HG03469 (cell line): ENCODE measurements at regions not wholly inside any gene's neighbourhood (a gene's known extent, or its start where the extent isn't known, plus 50 kb on each side); places are given as distances from the start of the nearest gene placed in this dataset.
"Not testable (repeated sequence)": the region's sequence is repeated elsewhere in the genome, so short reads cannot be mapped to it uniquely, and the experiment has no call there.

Experiments used
- ATAC-seq: cut with Tn5 transposase; IDR thresholded peaks from one replicate; pipeline ENCODE4 v1.9.1; 2021; ENCODE audit warnings: mild to moderate bottlenecking, moderate library complexity, moderate number of reproducible peaks; ENCODE audit not compliant: unreplicated experiment

DNA sequence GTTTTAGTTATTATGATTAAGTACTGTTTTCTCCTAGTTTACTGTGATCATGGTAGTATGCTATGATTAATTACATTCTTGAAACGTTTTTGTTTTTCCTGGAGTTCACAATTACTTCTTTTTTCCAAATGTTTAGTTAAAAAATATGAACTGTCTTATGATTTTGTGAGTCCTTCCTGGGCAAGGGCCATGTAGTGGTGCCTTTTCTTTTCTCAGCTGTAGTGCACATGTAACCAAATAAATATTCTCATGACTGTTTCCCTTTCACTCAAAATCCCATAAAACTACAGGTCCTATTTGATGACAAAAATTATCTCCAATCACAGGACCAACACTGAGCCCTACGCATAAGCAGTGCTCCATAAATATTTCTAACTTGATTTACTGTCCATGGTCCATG lies 118.9 kb upstream of the EGR2 start:
- no peak for ATAC-seq

DNA sequence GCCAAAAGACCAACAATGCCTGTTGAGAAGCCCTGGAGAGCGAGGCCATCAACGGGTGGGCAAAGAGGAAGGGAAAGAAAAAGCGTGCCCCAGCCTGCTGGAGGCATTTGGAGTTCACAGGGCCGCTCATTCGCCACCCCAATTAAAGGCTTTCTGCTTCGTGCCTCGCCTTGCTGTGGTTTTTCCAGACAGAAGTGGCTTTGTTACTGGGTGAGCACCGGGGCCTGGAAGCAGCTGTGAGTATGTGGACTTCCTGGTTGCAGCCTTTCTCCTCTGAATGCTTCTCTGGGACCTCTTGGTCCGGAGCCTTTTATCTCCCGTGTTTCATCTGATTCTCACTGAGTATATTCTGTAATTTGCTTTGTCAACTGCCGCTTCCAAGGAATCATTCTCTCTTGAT lies 118.1 kb upstream of the EGR2 start:
- ATAC-seq, result no peak

DNA sequence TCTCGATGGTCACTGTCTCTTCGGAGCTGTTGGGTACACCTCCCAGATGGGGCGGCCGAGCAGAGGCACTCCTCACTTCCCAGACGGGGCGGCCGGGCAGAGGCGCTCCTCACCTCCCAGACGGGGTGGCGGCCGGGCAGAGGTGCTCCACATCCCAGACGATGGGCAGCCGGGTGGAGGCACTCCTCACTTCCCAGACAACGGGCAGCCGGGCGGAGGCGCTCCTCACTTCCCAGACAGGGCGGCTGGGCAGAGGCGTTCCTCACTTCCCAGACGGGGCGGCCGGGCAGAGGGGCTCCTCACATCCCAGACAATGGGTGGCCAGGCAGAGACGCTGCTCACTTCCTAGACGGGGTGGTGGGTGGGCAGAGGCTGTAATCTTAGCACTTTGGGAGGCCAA lies 112.6 kb upstream of the EGR2 start:
- not testable (repeated sequence) for ATAC-seq

DNA sequence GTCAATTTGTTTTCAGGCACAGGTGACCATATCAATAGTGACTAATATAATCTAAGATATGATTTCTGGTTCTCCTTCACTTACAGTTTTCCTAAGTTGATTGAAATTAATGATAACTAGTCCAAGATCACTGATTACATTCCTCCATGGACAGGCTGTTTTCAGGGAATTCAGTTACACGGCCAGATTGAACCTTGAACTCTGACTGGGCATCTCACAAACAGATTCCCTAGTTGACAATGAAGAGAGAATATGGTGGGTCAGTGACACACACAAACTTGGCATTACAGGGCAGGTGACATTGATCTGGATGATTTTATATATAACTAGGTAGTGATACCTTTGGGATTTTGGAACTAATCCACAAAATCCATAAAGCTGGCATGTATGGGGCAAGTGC lies 110.2 kb upstream of the EGR2 start:
- no peak for ATAC-seq

DNA sequence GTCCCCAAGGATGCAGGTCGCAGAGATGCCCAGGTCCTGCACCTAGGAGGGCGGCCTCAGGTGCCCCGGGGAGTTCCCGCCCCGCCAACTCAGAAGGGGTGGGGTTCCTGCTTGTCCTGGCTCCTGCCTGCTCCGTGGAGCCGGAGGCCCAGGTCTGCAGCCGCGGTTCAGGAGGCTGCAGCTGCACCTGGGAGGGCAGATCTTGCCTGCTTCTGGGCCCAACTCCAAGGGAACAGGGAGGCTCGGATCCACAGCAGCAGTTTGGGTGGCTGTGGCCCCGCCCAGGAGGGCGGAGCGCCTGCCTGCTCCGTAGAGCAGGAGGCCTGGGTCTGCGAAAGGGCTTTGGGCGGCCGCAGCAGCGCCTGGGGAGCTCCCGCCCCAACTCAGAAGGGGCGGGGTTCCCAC lies 108.2 kb upstream of the EGR2 start:
- ATAC-seq, result peak; percentile 50

DNA sequence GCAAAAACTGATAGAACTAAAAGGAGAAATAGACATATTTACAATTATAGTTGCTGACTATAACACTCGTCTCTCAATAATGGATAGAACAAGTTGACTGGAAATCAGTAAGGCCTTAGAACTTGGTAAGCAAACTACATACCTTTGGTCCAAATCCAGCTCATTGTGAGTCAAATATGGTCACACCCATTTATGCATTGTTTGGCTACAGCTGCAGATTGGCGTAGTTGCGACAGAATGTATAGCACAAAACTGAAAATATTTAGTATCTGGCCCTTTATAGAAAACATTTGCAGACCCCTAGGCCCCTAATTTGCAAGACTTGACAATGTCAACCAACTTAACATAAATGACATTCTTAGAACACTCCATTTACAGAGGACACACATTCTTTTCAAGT lies 103.6 kb upstream of the EGR2 start:
- no peak for ATAC-seq

DNA sequence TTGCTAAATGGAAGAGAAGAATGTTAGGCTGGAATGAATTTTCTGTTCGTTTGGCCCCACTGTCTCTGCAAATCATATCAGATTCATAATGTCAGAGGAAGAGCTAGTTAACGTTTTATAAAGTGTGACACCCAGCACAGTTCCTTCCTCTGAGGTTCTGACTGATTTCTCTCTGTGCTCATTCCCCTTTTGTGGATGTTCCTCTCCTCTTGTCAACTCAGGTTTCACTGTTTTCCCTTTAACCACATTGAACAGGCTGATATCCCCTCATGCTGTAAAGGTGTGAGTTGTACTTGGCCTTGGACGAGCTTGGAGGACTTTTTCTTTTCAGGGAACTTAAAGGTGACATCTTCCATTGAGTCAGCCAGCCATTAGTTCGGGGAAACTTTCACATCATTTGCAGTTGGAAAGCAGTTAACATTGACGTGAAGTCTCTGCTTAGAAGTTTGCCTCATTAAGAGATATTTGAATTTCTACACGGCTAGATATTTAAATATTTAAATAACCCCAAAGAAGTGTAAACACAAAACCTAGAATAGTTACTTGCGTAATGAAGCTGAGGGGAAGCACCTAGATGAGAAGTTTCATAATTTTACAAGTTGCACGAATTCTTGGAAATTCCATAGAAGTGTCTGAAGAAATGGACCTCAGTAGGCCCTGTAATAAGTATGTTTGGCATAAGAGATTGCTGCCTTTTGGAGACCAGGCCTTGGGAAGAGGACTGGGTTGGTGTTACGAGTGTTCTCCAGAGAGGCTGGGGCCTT lies 101.5 kb upstream of the EGR2 start:
- ATAC-seq, result no peak

DNA sequence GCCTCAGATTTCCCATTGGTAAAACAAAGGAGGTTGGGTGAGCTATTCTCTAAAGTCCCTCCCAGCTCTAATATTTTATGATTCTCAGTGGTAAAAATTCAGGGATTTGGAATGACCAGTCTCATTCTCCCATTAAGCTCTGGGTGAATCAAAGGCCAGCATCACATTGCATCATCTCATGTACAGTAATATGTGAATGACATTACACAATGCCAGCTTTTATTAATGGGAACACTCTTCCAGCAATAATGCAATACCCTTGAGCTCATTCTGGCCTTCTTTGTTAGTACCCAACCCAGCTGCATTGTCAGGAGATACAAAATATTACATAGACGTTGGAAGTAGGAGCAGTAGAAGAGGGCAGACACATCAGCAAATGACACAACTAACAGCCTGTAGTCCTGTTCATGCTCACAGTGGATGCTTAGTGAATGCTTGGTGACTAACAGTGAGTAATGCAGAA lies 100.0 kb upstream of the EGR2 start:
- no peak for ATAC-seq

DNA sequence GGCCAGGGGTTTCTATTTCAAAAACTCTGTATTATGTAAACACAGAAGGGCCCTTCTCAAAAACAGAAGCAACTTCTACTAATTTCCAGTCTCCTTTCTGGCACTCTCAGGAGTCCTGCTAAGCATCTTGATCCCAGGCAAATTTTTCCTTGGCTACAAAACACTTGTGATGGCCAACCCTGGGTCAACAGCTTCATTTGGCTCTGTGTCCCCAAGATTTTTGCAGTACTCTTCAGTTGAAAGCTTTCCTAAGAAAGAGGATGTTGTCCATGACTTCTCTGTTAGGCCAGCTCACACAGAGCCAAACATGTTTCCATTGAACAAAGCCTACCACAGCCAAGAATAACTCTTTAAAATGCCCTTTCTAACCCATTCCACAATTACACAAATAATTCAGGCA lies 99.0 kb upstream of the EGR2 start:
- ATAC-seq, result no peak

DNA sequence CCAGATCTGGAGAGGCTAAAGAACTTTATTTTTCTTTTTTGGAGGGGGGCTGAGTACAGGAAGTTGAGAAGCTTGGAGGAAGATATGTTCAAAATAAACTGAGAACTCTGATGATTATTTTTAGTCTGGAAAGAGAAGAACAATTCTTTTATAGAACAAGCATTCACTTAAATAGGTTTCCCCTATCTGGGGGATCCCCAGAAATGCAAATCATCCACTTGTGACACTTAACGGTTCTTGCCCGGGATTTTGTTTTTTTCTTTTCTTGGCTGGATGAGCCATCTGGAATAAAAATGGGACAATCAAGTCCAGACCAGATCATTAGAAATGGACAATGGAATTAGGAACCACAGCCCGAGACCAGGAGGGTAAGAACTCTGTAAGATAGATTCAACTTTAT lies 95.9 kb upstream of the EGR2 start:
- no peak for ATAC-seq

DNA sequence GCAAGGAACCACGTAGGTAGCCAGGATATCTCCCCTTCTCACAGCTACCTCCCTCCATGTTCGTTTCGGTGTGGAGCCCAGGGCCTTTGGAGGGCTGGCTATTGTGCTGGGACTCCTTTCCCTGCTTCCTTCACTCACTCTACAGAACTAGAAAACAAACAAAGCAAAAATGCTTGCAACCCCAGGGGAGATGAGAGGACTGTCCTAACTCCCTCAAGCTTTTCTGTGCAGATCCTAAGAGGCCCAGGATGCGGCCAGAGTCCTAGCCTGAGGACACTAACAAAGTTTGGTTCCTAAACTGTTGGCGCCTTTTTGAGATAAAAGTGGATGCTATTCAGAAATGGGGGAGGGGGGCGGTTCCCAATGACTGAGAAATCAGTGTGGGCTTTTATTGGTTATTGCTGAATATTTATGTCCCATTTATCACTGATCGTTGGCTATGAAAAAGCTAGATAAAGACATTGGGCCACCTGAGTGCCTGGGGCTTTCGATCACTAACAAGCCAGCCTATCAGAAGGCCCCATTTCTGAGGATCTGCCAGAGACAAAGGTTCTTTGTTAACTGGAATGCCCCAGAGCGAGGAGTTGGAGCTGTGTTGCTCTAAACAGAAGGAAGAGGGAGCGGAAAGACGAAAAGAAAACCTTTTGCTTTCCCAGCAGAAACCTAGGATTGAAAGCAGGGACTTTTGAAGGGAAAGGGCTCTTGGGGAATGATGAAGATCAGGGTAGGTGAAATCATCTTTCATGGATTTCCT lies 95.2 kb upstream of the EGR2 start:
- no peak for ATAC-seq

DNA sequence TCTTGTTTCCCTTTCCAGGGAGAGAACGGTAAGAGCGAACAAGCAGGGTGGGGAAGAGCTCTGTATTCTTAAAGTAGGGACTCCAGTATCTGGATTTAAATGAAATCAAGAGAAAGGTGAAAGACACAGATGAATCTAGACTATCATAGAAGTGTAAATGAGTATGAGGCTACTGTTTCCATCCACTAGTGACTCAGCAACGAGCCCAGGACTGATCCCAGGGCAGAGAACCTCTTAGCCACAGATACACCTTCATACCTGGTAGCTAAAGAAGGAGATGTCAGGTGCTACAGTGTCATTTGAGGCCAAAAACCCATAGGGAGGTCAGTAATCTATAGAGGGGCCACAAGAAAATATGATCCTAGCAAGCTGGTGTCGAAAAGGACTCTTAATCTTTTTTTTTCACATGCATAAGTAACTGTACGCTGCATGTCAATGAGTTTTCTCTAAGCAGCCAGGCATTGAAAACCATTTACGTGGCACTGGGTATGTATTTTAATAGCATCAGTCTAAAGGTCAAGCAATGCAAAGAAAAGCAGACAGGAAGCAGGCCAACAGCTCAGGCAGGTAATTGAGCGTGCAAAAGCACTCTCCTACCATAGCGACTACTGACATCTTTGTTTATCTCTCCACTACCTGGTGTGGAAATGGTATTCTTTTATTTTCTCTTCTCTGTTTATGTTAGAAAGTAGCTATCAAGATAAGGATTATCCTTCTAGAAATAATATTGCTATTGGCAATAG lies 91.5 kb upstream of the EGR2 start:
- peak; percentile 61 for ATAC-seq

DNA sequence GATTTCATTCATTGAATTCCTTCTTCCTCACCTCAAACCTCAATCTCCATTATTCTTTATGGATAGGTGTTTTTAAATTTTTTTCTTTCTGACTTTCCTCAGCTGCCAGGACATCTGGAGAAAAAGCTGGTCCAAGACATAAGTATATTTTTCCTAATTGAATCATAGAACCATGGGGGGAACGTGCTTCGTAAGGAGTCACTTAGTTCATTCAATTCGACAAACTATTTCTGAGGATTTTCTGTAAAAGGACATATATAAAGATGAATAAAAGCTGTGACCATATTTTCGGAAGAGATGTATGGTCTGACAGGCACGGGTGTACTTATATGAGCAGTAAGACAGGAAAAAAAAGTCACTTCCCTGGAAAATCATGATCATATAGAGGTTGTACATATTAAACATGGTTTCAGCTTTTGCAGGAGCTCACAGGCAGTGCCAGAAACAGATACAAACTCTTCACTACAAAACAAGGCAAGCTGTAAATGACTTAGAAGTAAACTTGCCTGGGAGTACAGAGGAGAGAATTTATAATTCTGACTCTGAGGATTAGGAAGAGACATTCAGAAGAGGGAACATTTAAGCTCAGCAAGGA lies 88.2 kb upstream of the EGR2 start:
- no peak for ATAC-seq

DNA sequence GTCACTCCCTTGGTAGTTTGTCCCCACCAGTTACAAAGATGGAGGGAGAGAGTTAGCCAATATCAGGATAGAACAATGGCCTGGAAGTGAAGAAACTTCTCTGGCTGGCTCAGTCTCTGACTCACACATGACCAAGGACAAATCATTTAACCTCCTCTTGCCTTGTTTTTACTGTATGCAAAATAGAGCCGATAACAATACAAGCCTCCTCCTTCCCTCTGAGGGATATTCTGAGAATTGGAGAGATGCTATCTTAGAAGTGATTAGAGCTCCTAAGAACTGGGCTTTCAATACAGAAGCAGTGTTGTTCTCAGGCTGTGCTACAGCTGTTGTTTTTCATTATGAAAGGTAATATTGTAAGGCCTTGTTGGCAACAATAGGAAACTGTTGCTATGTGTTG lies 87.7 kb upstream of the EGR2 start:
- no peak for ATAC-seq

DNA sequence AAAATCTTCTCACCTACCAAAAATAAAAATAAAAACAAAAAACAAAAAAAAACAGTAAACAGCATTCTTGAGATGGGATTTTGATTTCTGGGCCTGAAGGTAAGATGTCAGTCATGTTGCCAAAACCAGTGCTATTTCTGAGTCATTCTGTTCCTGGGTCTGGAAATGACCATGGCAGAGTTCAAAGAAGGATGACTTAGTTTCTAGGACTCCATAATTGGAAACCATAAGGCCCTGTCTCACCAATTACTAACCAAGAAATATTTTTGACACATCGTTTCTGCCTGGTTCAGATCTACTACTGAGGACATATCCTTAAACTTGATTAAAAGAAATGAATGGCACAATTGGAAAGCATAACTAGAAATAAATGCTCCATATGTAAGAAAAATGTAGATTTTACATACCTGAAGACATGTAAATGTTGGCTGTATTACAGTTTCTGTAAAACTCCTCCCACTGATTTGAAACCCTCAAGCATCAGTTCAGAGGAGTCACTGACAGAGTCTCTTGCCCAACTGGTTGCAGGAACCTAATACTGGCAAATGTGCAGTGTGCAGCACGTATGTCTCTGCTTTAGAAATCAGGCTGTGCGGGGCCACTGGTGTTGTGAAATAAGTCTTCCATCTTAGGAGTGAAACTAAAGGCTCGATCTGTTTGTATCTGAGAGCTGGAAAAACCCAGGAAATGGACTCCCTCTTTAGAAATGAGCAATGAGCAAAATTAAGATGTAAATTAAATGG lies 84.8 kb upstream of the EGR2 start:
- no peak for ATAC-seq

DNA sequence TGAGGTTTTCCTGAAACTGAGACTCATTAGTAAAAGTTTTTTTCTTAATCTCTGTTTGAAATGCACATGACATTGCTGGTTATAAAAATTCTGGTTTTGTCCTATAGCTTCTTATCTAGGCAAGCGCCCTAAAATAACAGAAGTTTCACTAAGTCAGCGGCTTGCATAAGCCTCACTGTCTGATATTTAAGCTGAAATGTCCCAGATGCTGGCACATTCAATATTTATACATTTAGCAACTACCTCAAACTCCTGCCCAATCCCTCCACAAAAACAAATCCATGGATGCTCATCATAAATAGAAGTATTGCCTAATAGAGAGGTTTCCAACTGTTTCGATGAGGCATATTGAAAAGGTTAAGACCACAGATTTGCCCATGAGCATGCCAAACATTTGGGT lies 83.1 kb upstream of the EGR2 start:
- no peak for ATAC-seq

DNA sequence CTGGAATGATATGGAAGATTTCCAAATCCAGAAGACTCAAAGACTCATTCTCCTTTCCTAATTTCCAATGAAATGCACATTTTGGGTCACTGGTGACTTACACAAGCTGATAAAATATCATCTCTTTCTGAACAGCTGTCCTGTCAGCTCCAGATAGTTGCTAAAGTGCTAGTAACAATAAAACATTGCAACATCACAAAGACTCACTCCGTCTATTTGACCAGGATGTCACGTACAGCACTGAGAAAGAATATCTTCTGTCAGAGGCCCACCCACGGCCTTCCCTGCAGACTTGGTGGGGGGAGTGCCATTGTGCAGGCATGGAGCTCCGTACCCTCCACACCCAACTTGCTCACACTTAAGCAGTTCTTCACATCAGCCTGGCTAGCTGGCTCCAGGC lies 78.9 kb upstream of the EGR2 start:
- ATAC-seq, result no peak

DNA sequence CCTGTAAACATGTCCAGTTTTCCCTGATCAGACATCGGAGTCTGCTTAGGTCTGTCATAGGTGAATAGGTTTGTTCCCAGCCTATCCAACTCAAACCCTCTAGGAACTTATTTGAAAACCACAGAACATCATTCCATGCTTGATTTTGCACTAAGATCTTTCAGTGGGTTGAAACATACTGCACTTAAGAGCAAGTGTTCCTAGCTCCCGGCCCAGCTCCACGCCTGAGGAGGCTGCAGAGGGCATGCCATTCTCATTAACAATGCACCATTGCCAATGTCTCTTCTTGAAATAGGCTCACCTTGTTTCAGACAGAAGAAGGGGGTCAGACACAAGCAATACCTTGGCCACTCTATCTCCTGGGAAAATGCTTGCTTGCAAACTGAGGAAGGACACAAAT lies 78.0 kb upstream of the EGR2 start:
- no peak for ATAC-seq

DNA sequence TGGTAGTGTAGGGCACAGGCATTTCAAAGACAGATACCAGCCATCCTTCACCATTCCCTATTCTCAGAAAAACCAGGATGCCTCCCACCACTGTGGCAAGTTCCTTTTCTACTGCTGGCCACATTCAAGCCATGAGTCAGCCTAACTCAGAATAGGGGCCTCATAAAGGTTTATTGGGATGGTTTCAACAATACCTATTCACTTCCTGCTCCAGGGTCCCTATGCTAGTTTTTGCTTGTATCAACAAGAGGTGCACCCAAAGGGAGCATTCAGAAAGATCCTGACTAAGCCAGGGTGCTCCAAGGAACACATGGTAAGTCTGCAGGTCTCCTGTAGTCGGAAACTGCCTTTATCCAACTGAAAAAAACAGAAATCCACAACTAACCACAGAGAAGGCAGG lies 76.9 kb upstream of the EGR2 start:
- no peak for ATAC-seq

DNA sequence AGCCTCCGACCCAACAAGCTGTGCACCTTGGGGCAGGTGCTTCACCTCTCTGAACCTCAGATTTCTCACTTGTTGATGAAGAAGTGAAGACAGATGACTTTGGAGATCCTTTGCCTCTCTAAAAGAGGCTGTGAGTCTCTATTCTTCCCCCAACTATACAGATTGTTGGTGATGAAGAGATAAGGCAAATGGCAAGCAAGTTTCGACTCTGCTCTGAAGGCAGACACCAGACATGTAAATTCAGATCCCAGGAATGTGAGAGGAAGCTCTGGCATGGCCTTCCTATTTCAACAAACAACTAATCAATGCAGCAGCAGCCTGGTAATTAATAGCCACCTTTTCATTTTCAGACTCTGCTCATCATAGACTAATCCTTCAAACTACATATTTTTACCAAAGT lies 74.2 kb upstream of the EGR2 start:
- no peak for ATAC-seq

DNA sequence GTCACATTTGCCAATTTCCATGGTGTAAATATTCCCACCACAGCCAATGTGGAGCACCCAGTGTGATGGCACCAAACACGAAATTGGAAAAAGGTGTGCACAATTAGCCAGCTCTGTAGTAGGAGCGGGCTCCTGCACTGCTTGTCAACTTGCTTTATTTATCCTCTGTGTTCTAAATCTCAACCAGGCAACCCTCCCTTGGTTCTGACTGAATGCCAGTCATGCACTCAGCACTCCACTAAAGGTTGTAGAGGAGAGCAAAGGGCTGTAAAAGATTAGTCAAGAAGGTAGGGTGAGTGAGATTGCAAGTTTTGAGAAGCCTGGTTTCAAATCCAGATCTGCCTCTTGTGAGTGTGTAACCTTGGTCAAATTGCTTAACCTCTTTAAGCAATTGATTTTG lies 71.5 kb upstream of the EGR2 start:
- no peak for ATAC-seq
